Prostate gland (tissue), 2 donors: ENCODE measurements at regions not wholly inside any gene's neighbourhood (a gene's known extent, or its start where the extent isn't known, plus 50 kb on each side); places are given as distances from the start of the nearest gene placed in this dataset.
A peak's percentile ranks its signal among the peaks of the same experiment; 100 is the strongest.
"Not testable (repeated sequence)": the region's sequence is repeated elsewhere in the genome, so short reads cannot be mapped to it uniquely, and the experiment has no call there.

Experiments used
- DNase-seq: peaks from one replicate; pipeline ENCODE4 v3.0.0-alpha.2; 2019; ENCODE audit warnings: low spot score
- H3K27ac ChIP-seq, 2 donors: fragments of 200-600 bp; sonication (generic); 2 replicates each; pipeline ENCODE4 v1.5.1; 2017 to 2019
- H3K27me3 ChIP-seq: fragments of 200-600 bp; sonication (generic); replicated peaks from 2 replicates; pipeline ENCODE4 v1.5.1; 2019; ENCODE audit not compliant: insufficient read depth
- H3K36me3 ChIP-seq, 2 donors: fragments of 200-600 bp; sonication (generic); 1 replicate in 1 of 2; 2 replicates in 1 of 2; pipeline versions ENCODE4 v1.5.1 to v1.8.1; 2017 to 2019
- H3K4me1 ChIP-seq: fragments of 200-600 bp; sonication (generic); replicated peaks from 2 replicates; pipeline ENCODE4 v1.5.1; 2019
- H3K4me3 ChIP-seq, 2 donors: fragments of 200-600 bp; sonication (generic); 2 replicates each; pipeline ENCODE4 v1.5.1; 2017 to 2019
- H3K9me3 ChIP-seq: fragments of 200-600 bp; sonication (generic); 2 replicates; pipeline ENCODE4 v1.5.1; 2017
- CTCF ChIP-seq, 4 experiments: fragments of 200-600 bp in 2 of 4; fragments of 450-650 bp in 2 of 4; sonication (generic) in 2 of 4; IDR thresholded peaks; 1 replicate in 3 of 4; 2 replicates in 1 of 4; pipeline ENCODE4 v1.5.1; 2016 to 2019; ENCODE audit warnings: antibody characterized with exemption in 4 of 4, mild to moderate bottlenecking in 2 of 4, moderate library complexity in 2 of 4
- POLR2A ChIP-seq: fragments of 450-650 bp; IDR thresholded peaks from one replicate; pipeline ENCODE4 v1.6.1; 2016; ENCODE audit warnings: antibody characterized with exemption, mild to moderate bottlenecking
- POLR2AphosphoS5 ChIP-seq: sonication (generic); formaldehyde crosslinking; IDR thresholded peaks from one replicate; pipeline ENCODE4 v1.6.1; 2017; ENCODE audit warnings: antibody characterized with exemption
- WGBS: methylation state at CpG from one replicate; pipeline ENCODE4 v1.1.5; 2018; 5-methylcytosine and 5-hydroxymethylcytosine counted together
- intact Hi-C: fragments of 100-400 bp; cut with DNase I; formaldehyde crosslinking; loops from one replicate; pipeline ENCODE4 v1.14.2; 2022

- Histone ChIP-seq H3K27ac (no peak overlapping the region), H3K27me3 (no peaks in the 10 kb centered on the region), H3K4me3 (no peak overlapping the region), H3K9me3 (no peaks in the 10 kb centered on the region), H3K36me3 (no peaks in the 10 kb centered on the region), H3K4me1 (no peaks in the 10 kb centered on the region)
- no peak for TF ChIP-seq POLR2A
- TF ChIP-seq POLR2AphosphoS5 = no peak
- no peak for TF ChIP-seq CTCF (IDR thresholded peaks at IDR 0.05)
- intact Hi-C loops = no loop called here
- 71% methylated on average over 1 of the region's 1 CpG for WGBS
- DNase-seq = no peak
Measured at GRCh38 chr14:28612414-28612813, 154.2 kb upstream of the FOXG1 start.

GRCh38 chr14:28613532-28613931 is 153.1 kb upstream of the FOXG1 start:
- Histone ChIP-seq H3K4me1 (no peaks in the 10 kb centered on the region), H3K27ac (no peak overlapping the region), H3K36me3 (no peaks in the 10 kb centered on the region), H3K27me3 (no peaks in the 10 kb centered on the region), H3K9me3 (no peaks in the 10 kb centered on the region), H3K4me3 (no peak overlapping the region)
- intact Hi-C loops = no loop called here
- DNase-seq = no peak
- TF ChIP-seq POLR2AphosphoS5 = no peak
- no peak for TF ChIP-seq POLR2A
- WGBS = 53% methylated on average over 3 of the region's 3 CpGs

GRCh38 chr14:28626780-28627179 is 139.8 kb upstream of the FOXG1 start:
- no peak for TF ChIP-seq POLR2A
- no peak for TF ChIP-seq POLR2AphosphoS5
- no peak for TF ChIP-seq CTCF (IDR thresholded peaks at IDR 0.05)
- no peak for DNase-seq
- H3K36me3 ChIP-seq = no peaks in the 10 kb centered on the region
- no peaks in the 10 kb centered on the region for H3K4me1 ChIP-seq
- WGBS = 2% methylated on average over 1 of the region's 1 CpG
- H3K27ac ChIP-seq = no peak overlapping the region
- H3K27me3 ChIP-seq = no peaks in the 10 kb centered on the region
- no peak overlapping the region for H3K4me3 ChIP-seq
- intact Hi-C loops = no loop called here
- no peaks in the 10 kb centered on the region for H3K9me3 ChIP-seq

- Histone ChIP-seq H3K36me3 (no peaks in the 10 kb centered on the region), H3K9me3 (no peaks in the 10 kb centered on the region), H3K27ac (no peak overlapping the region), H3K27me3 (no peaks in the 10 kb centered on the region), H3K4me3 (no peak overlapping the region), H3K4me1 (no peaks in the 10 kb centered on the region)
- intact Hi-C loops = no loop called here
- WGBS = 64% methylated on average over 4 of the region's 4 CpGs
- no peak for TF ChIP-seq POLR2A
- no peak for TF ChIP-seq CTCF (IDR thresholded peaks at IDR 0.05)
- no peak for TF ChIP-seq POLR2AphosphoS5
- no peak for DNase-seq
Measured at GRCh38 chr14:28629328-28630004, 137.1 kb upstream of the FOXG1 start.

- H3K4me3 ChIP-seq = no peak overlapping the region
- no peaks in the 10 kb centered on the region for H3K4me1 ChIP-seq
- DNase-seq = no peak
- intact Hi-C loops = no loop called here
- no peaks in the 10 kb centered on the region for H3K9me3 ChIP-seq
- TF ChIP-seq POLR2A (no peak), POLR2AphosphoS5 (no peak)
- 96% methylated on average over 3 of the region's 3 CpGs for WGBS
- H3K36me3 ChIP-seq = no peaks in the 10 kb centered on the region
- H3K27ac ChIP-seq = no peak overlapping the region
- H3K27me3 ChIP-seq = no peaks in the 10 kb centered on the region
Measured at GRCh38 chr14:28630100-28630499, 136.5 kb upstream of the FOXG1 start.

- intact Hi-C loops = no loop called here
- H3K4me3 ChIP-seq = no peak overlapping the region
- no peaks in the 10 kb centered on the region for H3K4me1 ChIP-seq
- no peaks in the 10 kb centered on the region for H3K9me3 ChIP-seq
- no peak overlapping the region for H3K27ac ChIP-seq
- TF ChIP-seq POLR2A (no peak), CTCF (IDR thresholded peaks at IDR 0.05) (peak in 2 of 4 experiments; percentile 8 to 32), POLR2AphosphoS5 (no peak)
- no peak for DNase-seq
- H3K36me3 ChIP-seq = no peaks in the 10 kb centered on the region
- WGBS = 2% methylated on average over 7 of the region's 7 CpGs
- no peaks in the 10 kb centered on the region for H3K27me3 ChIP-seq
Measured at GRCh38 chr14:28635387-28635786, 131.2 kb upstream of the FOXG1 start.

GRCh38 chr14:28635816-28636215 is 130.8 kb upstream of the FOXG1 start:
- H3K27ac ChIP-seq, H3K4me1 ChIP-seq, H3K4me3 ChIP-seq, DNase-seq, H3K9me3 ChIP-seq, intact Hi-C loops, H3K27me3 ChIP-seq, H3K36me3 ChIP-seq: not testable (repeated sequence)
- 65% methylated on average over 2 of the region's 2 CpGs for WGBS

GRCh38 chr14:28641189-28641588 is 125.4 kb upstream of the FOXG1 start:
- WGBS = 93% methylated on average over 6 of the region's 6 CpGs
- not testable (repeated sequence) for DNase-seq

More at GRCh38 chr14:28641189-28641588, 125.4 kb upstream of the FOXG1 start:
- H3K4me3 ChIP-seq, H3K4me1 ChIP-seq, H3K27me3 ChIP-seq, H3K36me3 ChIP-seq, intact Hi-C loops, H3K9me3 ChIP-seq, H3K27ac ChIP-seq: not testable (repeated sequence)
